Chondrocyte (in vitro differentiated cells): ENCODE measurements at regions not wholly inside any gene's neighbourhood (a gene's known extent, or its start where the extent isn't known, plus 50 kb on each side); places are given as distances from the start of the nearest gene placed in this dataset.

Source experiments
- DNase-seq: peaks from one replicate; pipeline ENCODE4 v3.0.0; 2021; ENCODE audit warnings: mixed read lengths, low spot score
- H3K27ac Mint-ChIP-seq: one replicate; pipeline ENCODE4 v1.8.0; 2021; ENCODE audit warnings: mild to moderate bottlenecking, moderate library complexity, mixed read lengths; ENCODE audit not compliant: unreplicated experiment
- H3K27me3 Mint-ChIP-seq: 2 replicates; pipeline ENCODE4 v1.8.0; 2021; ENCODE audit warnings: low read depth, mixed read lengths
- H3K36me3 Mint-ChIP-seq: 2 replicates; pipeline ENCODE4 v1.8.0; 2021; ENCODE audit warnings: low read depth, mixed read lengths
- H3K4me1 Mint-ChIP-seq: 2 replicates; pipeline ENCODE4 v1.8.0; 2021; ENCODE audit warnings: low read depth, mild to moderate bottlenecking, mixed read lengths
- H3K4me3 Mint-ChIP-seq: one replicate; pipeline ENCODE4 v1.8.0; 2021; ENCODE audit warnings: mild to moderate bottlenecking, moderate library complexity, mixed read lengths; ENCODE audit not compliant: unreplicated experiment
- H3K9me3 Mint-ChIP-seq: 2 replicates; pipeline ENCODE4 v1.8.0; 2021; ENCODE audit warnings: low read depth, mixed read lengths
- CTCF ChIP-seq: fragments of 200-600 bp; sonication (generic); IDR thresholded peaks from 2 replicates; pipeline ENCODE4 v1.5.0; 2021; ENCODE audit warnings: antibody characterized with exemption, mild to moderate bottlenecking, moderate library complexity

- no peaks in the 10 kb centered on the region for H3K27me3 Mint-ChIP-seq
- H3K4me3 Mint-ChIP-seq: no peak overlapping the region
- no peak for TF ChIP-seq CTCF
- no peak overlapping the region for H3K27ac Mint-ChIP-seq
- H3K9me3 Mint-ChIP-seq: no peaks in the 10 kb centered on the region
- H3K36me3 Mint-ChIP-seq: no peaks in the 10 kb centered on the region
- DNase-seq: no peak
- H3K4me1 Mint-ChIP-seq: no peaks in the 10 kb centered on the region
Observed at GRCh38 chr13:87736849-87737385, 65.7 kb downstream of the SLITRK5 start.

GRCh38 chr13:87754097-87754496 is 82.9 kb downstream of the SLITRK5 start:
- TF ChIP-seq CTCF: no peak
- H3K27me3 Mint-ChIP-seq: peaks cover 1% of the 10 kb centered on the region
- H3K27ac Mint-ChIP-seq: no peak overlapping the region
- H3K36me3 Mint-ChIP-seq: no peaks in the 10 kb centered on the region
- no peak overlapping the region for H3K4me3 Mint-ChIP-seq
- H3K9me3 Mint-ChIP-seq: no peaks in the 10 kb centered on the region
- DNase-seq: no peak
- H3K4me1 Mint-ChIP-seq: no peaks in the 10 kb centered on the region

DNA sequence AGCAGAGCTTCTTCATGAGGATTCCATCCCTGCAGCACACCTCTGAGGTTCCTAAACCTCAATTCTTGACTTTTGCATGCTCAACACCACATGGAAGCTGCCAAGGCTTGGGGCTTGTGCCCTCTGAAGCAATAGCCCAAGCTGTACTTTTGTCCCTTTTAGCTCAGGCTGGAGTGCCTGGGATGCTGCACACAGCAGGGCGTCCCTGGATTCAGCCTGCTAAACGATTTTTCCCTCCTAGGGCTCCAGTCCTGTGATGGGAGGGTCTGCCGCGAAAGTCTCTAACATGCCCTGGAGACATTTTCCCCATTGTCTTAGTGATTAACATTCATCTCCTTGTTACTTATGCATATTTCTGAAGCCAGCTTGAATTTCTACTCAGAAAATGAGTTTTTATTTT is 98.3 kb downstream of the SLITRK5 start:
- H3K27ac Mint-ChIP-seq: no peak overlapping the region
- no peak for TF ChIP-seq CTCF
- no peak overlapping the region for H3K4me3 Mint-ChIP-seq
- H3K27me3 Mint-ChIP-seq: no peaks in the 10 kb centered on the region
- no peaks in the 10 kb centered on the region for H3K36me3 Mint-ChIP-seq
- H3K9me3 Mint-ChIP-seq: no peaks in the 10 kb centered on the region
- no peak for DNase-seq
- no peaks in the 10 kb centered on the region for H3K4me1 Mint-ChIP-seq

DNA sequence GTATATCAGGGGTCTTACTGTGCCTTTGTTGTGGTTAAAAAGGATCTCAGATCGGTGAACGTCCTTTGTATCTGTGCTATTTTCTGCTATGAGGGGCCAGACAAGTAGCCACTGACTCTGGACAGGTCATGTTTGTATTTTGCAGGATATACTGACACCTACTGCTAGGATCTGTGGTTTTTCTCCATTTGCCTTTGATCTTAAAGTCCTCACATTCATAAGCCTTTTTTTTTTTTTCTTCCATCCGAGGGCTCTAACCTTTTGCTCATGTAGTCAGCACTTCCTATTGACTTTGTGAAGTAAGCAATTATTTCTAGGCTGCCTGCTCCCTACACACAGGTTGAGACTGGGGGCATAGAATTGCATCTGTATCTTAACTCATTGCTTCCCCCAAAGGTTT is 106.2 kb downstream of the SLITRK5 start:
- TF ChIP-seq CTCF: peak; percentile 23
- Mint-ChIP-seq H3K27ac (no peak overlapping the region), H3K4me1 (no peaks in the 10 kb centered on the region), H3K4me3 (no peak overlapping the region), H3K36me3 (no peaks in the 10 kb centered on the region), H3K27me3 (no peaks in the 10 kb centered on the region), H3K9me3 (no peaks in the 10 kb centered on the region)
- no peak for DNase-seq

- no peak for TF ChIP-seq CTCF
- no peak for DNase-seq
- Mint-ChIP-seq H3K4me1 (no peaks in the 10 kb centered on the region), H3K27ac (no peak overlapping the region), H3K27me3 (no peaks in the 10 kb centered on the region), H3K4me3 (no peak overlapping the region), H3K36me3 (no peaks in the 10 kb centered on the region), H3K9me3 (no peaks in the 10 kb centered on the region)
Observed at GRCh38 chr13:87778128-87778527, 107.0 kb downstream of the SLITRK5 start.
